Ascending aorta (tissue), 2 donors: ENCODE measurements at regions not wholly inside any gene's neighbourhood (a gene's known extent, or its start where the extent isn't known, plus 50 kb on each side); places are given as distances from the start of the nearest gene placed in this dataset.

Experiments
- DNase-seq, 2 donors: peaks; one replicate each; pipeline ENCODE4 v3.0.0-alpha.2; 2019; ENCODE audit warnings: low spot score in 2 of 2
- H3K27ac ChIP-seq, 2 donors: fragments of 200-600 bp; sonication (generic); one replicate each; pipeline ENCODE4 v1.5.1; 2016 to 2017; ENCODE audit warnings: mild to moderate bottlenecking in 1 of 2
- H3K27me3 ChIP-seq: fragments of 200-600 bp; sonication (generic); one replicate; pipeline ENCODE4 v1.5.1; 2017
- H3K36me3 ChIP-seq, 2 donors: fragments of 200-600 bp; sonication (generic); one replicate each; pipeline ENCODE4 v1.5.1; 2016
- H3K4me1 ChIP-seq, 2 donors: fragments of 200-600 bp; sonication (generic); one replicate each; pipeline ENCODE4 v1.5.1; 2016 to 2017; ENCODE audit warnings: mild to moderate bottlenecking in 1 of 2
- H3K4me3 ChIP-seq, 2 donors: fragments of 200-600 bp; sonication (generic); one replicate each; pipeline ENCODE4 v1.5.1; 2016 to 2017; ENCODE audit warnings: mild to moderate bottlenecking in 1 of 2
- H3K9me3 ChIP-seq, 2 donors: fragments of 200-600 bp; sonication (generic); one replicate each; pipeline ENCODE4 v1.5.1; 2016
- intact Hi-C: fragments of 100-400 bp; cut with DNase I; formaldehyde crosslinking; loops from one replicate; pipeline ENCODE4 v1.15.1; 2023
- TF ChIP-seq, protein P1 (sequence below), 3 experiments: fragments of 200-600 bp in 2 of 3; fragments of 450-650 bp in 1 of 3; sonication (generic) in 2 of 3; IDR thresholded peaks; one replicate each; pipeline ENCODE4 v1.5.1; 2016 to 2019; ENCODE audit warnings: antibody characterized with exemption in 3 of 3, mild to moderate bottlenecking in 1 of 3, moderate library complexity in 1 of 3

DNA sequence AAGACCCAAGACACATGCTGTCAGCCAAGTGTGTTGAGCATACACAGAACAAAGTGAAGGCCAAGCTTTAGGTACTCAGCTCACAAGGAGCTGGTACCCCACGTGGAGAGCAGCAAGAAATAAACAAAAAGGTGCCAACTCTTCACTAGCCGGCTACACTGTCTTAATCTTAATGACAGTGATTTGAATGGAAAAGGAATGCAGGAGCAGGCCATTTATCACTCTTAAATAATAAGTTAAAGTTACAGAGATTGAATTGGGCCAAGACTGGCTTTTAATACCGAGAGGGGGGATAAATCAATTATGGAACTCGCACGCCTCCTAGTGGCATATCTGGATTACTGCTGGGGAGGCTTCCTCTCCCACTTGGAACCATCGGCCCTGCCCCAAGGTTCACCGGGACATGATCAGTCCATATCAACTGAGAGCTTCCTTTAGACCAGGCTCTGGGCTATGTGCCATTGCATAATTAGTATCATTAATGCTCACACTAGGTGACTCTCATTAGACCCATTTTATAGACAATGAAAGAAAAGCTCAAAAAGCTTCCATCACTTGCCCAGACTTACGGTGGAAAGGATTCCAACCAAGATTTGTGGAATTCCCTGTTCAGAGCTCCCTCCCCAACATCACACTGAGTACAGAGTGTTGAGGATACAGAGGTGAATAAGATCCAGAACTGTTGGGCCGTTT lies 94.0 kb downstream of the ACTL7B start:
- H3K27ac ChIP-seq, result no peak overlapping the region
- H3K4me1 ChIP-seq, result peaks cover 0 to 2% of the 10 kb centered on the region in 2 donors
- intact Hi-C loops, result loop anchor here (1.0 to 10.0 kb wide), 6 partner anchors 194 to 1340 kb away; no protein-coding TSS in a partner anchor
- H3K4me3 ChIP-seq, result no peak overlapping the region
- DNase-seq, result peak in 1 of 2 donors; percentile 68
- no peaks in the 10 kb centered on the region for H3K27me3 ChIP-seq
- H3K9me3 ChIP-seq, result no peaks in the 10 kb centered on the region
- TF ChIP-seq, protein P1, sequence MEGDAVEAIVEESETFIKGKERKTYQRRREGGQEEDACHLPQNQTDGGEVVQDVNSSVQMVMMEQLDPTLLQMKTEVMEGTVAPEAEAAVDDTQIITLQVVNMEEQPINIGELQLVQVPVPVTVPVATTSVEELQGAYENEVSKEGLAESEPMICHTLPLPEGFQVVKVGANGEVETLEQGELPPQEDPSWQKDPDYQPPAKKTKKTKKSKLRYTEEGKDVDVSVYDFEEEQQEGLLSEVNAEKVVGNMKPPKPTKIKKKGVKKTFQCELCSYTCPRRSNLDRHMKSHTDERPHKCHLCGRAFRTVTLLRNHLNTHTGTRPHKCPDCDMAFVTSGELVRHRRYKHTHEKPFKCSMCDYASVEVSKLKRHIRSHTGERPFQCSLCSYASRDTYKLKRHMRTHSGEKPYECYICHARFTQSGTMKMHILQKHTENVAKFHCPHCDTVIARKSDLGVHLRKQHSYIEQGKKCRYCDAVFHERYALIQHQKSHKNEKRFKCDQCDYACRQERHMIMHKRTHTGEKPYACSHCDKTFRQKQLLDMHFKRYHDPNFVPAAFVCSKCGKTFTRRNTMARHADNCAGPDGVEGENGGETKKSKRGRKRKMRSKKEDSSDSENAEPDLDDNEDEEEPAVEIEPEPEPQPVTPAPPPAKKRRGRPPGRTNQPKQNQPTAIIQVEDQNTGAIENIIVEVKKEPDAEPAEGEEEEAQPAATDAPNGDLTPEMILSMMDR (IDR thresholded peaks at IDR 0.05), result peak; percentile 73 to 86 (median 75)
- H3K36me3 ChIP-seq, result no peaks in the 10 kb centered on the region

DNA sequence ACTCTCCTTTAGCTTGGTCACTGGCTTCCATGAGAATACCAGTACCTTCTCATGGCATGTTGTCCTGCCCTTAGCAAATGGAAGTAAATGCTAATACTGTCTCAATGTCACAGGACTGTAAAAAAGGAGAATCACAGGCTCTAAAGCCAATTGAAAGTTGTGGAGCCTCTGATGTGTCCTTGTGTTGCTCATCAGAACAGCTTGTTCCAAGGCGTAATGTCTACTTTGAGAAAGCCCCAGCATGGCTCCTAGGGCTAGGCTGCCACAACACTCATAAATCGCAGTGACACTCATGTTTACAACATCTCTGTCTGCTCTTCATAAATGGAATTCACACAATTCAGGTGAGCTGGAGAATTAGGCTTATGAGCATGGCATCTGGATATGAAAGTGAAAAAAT lies 94.9 kb downstream of the ACTL7B start:
- no peaks in the 10 kb centered on the region for H3K27me3 ChIP-seq
- TF ChIP-seq, protein P1 (IDR thresholded peaks at IDR 0.05), result no peak
- peaks cover 0 to 2% of the 10 kb centered on the region in 2 donors for H3K4me1 ChIP-seq
- intact Hi-C loops, result loop anchor here (1.0 to 10.0 kb wide), 6 partner anchors 194 to 1339 kb away; no protein-coding TSS in a partner anchor
- H3K9me3 ChIP-seq, result no peaks in the 10 kb centered on the region
- H3K36me3 ChIP-seq, result no peaks in the 10 kb centered on the region
- no peak for DNase-seq
- no peak overlapping the region for H3K4me3 ChIP-seq
- no peak overlapping the region for H3K27ac ChIP-seq

DNA sequence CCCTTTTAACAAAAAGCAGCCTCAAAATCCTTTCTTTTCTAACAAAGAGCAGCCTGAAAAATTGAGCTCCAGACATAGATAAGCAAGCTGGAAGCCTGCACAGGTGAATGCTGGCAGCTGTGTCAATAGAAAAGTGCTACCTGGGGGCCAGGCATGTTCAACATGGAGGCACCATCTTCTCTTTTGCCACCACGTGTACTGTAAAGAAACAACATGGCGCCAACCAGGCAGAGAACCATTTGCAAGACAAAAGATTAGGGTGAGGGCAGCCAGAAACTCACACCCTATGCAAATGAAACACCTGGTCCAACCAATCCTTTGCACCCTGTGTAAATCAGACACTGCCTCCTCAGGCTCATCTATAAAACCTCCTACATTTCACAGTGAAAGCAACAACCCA lies 96.0 kb downstream of the ACTL7B start:
- Histone ChIP-seq H3K27me3 (no peaks in the 10 kb centered on the region), H3K27ac (no peak overlapping the region), H3K4me3 (no peak overlapping the region), H3K9me3 (no peaks in the 10 kb centered on the region), H3K36me3 (no peaks in the 10 kb centered on the region), H3K4me1 (peaks cover 0 to 2% of the 10 kb centered on the region in 2 donors)
- DNase-seq, result no peak
- intact Hi-C loops, result loop anchor here (2.0 to 10.0 kb wide), 5 partner anchors 193 to 1338 kb away; no protein-coding TSS in a partner anchor
- TF ChIP-seq, protein P1 (IDR thresholded peaks at IDR 0.05), result no peak

DNA sequence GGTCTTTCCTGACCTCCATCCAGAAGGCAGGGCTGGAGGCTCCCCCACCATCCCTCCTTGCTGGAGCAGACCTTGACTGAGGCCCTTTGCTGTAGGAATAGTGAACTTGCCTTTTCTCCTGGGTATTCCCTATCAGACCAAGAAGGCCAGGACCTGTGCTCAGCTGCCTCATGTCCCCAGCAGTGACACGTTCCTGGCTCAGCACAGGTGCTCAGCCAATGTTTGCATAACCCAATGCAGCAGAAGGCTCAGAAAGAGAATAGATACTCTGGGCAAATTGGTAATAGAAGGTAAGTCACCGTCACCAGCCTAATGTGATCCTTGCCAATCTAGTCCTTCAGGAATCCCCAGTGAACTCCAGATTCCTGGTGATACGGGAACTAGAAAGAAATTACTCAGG lies 96.4 kb downstream of the ACTL7B start:
- no peaks in the 10 kb centered on the region for H3K9me3 ChIP-seq
- TF ChIP-seq, protein P1 (IDR thresholded peaks at IDR 0.05), result no peak
- no peak overlapping the region for H3K27ac ChIP-seq
- H3K4me3 ChIP-seq, result no peak overlapping the region
- intact Hi-C loops, result no loop called here
- DNase-seq, result no peak
- H3K36me3 ChIP-seq, result no peaks in the 10 kb centered on the region
- no peaks in the 10 kb centered on the region for H3K27me3 ChIP-seq
- H3K4me1 ChIP-seq, result peaks cover 0 to 2% of the 10 kb centered on the region in 2 donors

DNA sequence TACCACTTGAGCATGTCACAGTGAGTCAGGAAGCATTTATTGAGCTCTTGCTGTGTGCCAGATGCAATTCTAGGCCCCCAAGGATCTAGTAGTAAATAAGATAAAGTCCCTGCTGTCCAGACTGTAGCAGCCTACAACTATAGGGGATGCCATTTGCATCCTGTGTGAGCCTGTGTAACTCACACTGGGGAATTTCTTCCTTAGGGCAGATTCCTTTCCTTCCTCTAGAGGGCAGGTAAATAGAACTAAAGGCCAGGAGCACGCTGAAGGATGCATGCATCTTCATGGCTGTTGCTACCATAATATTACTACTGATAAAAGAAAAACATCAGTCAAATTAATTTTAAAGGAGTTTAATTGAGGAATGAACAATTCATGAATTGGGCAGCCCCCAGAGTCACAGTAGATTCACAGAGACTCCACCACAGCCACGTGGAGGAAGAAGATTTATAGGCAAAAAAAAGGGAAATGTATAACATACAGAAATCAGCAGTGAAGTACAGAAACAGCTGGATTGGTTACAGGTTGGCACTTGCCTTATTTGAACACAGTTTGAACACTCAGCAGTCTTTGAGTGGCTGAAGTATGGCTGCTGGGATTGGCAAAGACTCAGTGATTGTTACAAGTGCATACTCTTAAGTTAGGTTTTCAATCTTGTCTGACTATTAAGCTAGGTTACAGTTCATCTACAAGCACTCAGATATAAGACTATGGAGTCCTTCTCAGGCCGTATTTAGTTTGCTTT lies 98.9 kb downstream of the ACTL7B start:
- H3K4me3 ChIP-seq, result no peak overlapping the region
- DNase-seq, result no peak
- intact Hi-C loops, result no loop called here
- H3K27me3 ChIP-seq, result no peaks in the 10 kb centered on the region
- H3K4me1 ChIP-seq, result peaks cover 0 to 2% of the 10 kb centered on the region in 2 donors
- no peaks in the 10 kb centered on the region for H3K36me3 ChIP-seq
- TF ChIP-seq, protein P1 (IDR thresholded peaks at IDR 0.05), result no peak
- no peaks in the 10 kb centered on the region for H3K9me3 ChIP-seq
- no peak overlapping the region for H3K27ac ChIP-seq
